HG03457 (cell line): ENCODE measurements at regions not wholly inside any gene's neighbourhood (a gene's known extent, or its start where the extent isn't known, plus 50 kb on each side); places are given as distances from the start of the nearest gene placed in this dataset.

Experiments used
- ATAC-seq: cut with Tn5 transposase; IDR thresholded peaks from one replicate; pipeline ENCODE4 v1.9.1; 2021; ENCODE audit warnings: moderate number of reproducible peaks; ENCODE audit not compliant: unreplicated experiment

- no peak for ATAC-seq
These were observed 238.6 kb downstream of the C1D start for GRCh38 chr2:67824186-67824585.

- no peak for ATAC-seq
These were observed 237.3 kb downstream of the C1D start for GRCh38 chr2:67825476-67825875.

GRCh38 chr2:67828066-67828465 lies 234.7 kb downstream of the C1D start:
- ATAC-seq, result no peak

- no peak for ATAC-seq
These were observed 233.3 kb downstream of the C1D start for GRCh38 chr2:67829470-67829869.

- no peak for ATAC-seq
These were observed 229.2 kb downstream of the C1D start for GRCh38 chr2:67833632-67834031.

GRCh38 chr2:67834482-67834881 lies 228.3 kb downstream of the C1D start:
- no peak for ATAC-seq

- no peak for ATAC-seq
These were observed 227.5 kb downstream of the C1D start for GRCh38 chr2:67835266-67835665.

- ATAC-seq, result no peak
These were observed 225.9 kb downstream of the C1D start for GRCh38 chr2:67836866-67837265.

GRCh38 chr2:67838205-67838604 lies 224.6 kb downstream of the C1D start:
- ATAC-seq, result no peak

GRCh38 chr2:67839242-67839641 lies 223.6 kb downstream of the C1D start:
- ATAC-seq, result no peak

- ATAC-seq, result no peak
These were observed 223.1 kb downstream of the C1D start for GRCh38 chr2:67839668-67840067.

GRCh38 chr2:67840460-67841068 lies 222.2 kb downstream of the C1D start:
- ATAC-seq, result no peak

- no peak for ATAC-seq
These were observed 221.1 kb downstream of the C1D start for GRCh38 chr2:67841711-67842110.

- ATAC-seq, result no peak
These were observed 220.3 kb downstream of the C1D start for GRCh38 chr2:67842375-67842959.

GRCh38 chr2:67844024-67844540 lies 218.7 kb downstream of the C1D start:
- ATAC-seq, result no peak

GRCh38 chr2:67845621-67846369 lies 217.0 kb downstream of the C1D start:
- no peak for ATAC-seq

- ATAC-seq, result no peak
These were observed 216.3 kb downstream of the C1D start for GRCh38 chr2:67846370-67847070.

GRCh38 chr2:67848551-67849285 lies 214.1 kb downstream of the C1D start:
- ATAC-seq, result no peak

GRCh38 chr2:67851016-67851415 lies 211.8 kb downstream of the C1D start:
- ATAC-seq, result no peak

GRCh38 chr2:67851956-67852824 lies 210.6 kb downstream of the C1D start:
- no peak for ATAC-seq
